ENCODE measurements at regions not wholly inside any gene's neighbourhood (a gene's known extent, or its start where the extent isn't known, plus 50 kb on each side); places are given as distances from the start of the nearest gene placed in this dataset.

DNA sequence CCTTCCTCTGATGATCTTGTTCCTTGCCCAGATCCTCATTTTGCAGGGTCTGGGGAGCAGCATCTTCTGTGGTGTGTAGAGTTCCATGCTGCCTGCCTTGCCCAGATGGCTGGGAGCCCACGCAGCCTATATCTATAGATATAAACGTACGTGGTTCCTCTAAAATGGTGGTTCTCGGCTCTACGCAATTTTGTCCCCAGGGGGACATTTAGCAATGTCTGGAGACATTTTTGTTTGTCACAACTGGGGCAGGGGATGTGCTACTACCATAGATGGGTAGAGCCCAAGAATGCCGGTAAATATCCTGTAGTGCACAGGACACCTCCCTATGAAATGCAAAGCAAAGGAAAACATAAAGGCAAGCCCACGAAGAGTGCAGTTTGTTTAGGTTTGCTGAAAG lies 98.4 kb upstream of the SPACA1 start:
- Histone ChIP-seq H3K9ac (replicated peaks; ENCODE audit: extremely low read depth, insufficient read depth, low read length) (no peak overlapping the region), H3K27me3 (ENCODE audit: control insufficient read depth in 2 of 2, insufficient read depth in 2 of 2, low read length in 2 of 2) (no peaks in the 10 kb centered on the region), H3K79me2 (ENCODE audit: control insufficient read depth, insufficient read depth, low read length) (no peaks in the 10 kb centered on the region), H4K20me1 (replicated peaks; ENCODE audit: control insufficient read depth, extremely low read depth, insufficient read depth, low read length) (no peaks in the 10 kb centered on the region), H3K9me1 (replicated peaks; ENCODE audit: control insufficient read depth, extremely low read depth, insufficient read depth, low read length) (no peaks in the 10 kb centered on the region), H3K27ac (ENCODE audit: insufficient read depth, low read depth, low read length) (no peak overlapping the region), H3K4me2 (ENCODE audit: insufficient read depth, low read length) (no peak overlapping the region), H3K9me3 (replicated peaks; ENCODE audit: control insufficient read depth, insufficient read depth, low read length) (no peaks in the 10 kb centered on the region), H3K4me3 (replicated peaks in 1 of 3; ENCODE audit: insufficient read depth in 1 of 3, low read depth in 1 of 3, low read length in 3 of 3) (no peak overlapping the region), H2AFZ (ENCODE audit: low read depth, low read length) (no peak overlapping the region), H3K36me3 (ENCODE audit: control insufficient read depth in 2 of 2, extremely low read depth in 1 of 2, insufficient read depth in 2 of 2, low read length in 2 of 2) (no peaks in the 10 kb centered on the region), H3K4me1 (ENCODE audit: control insufficient read depth, extremely low read depth, insufficient read depth, low read length) (no peaks in the 10 kb centered on the region)
- no peak for FAIRE-seq
- dilution Hi-C loops (cut with MboI; ENCODE audit: extremely low pct_ligation_motif_present, low sequenced_read_pairs) (loop anchor here (25.0 kb wide), 1 partner anchor 513 kb away; no protein-coding TSS in a partner anchor), intact Hi-C loops (cut with micrococcal nuclease) (no loop called here)
- POLR2A ChIA-PET, result no interaction called here
- DNase-seq (ENCODE audit: low read depth, low spot score), result no peak
- BruUV-seq (replicated peaks), result no TSS peak
- CTCF ChIA-PET, result no interaction called here
- TF ChIP-seq JUN (IDR thresholded peaks at IDR 0.05; ENCODE audit: borderline replicate concordance, insufficient read depth, insufficient read length, low read depth) (no peak), EZH2 (IDR thresholded peaks at IDR 0.05; ENCODE audit: borderline replicate concordance, low read depth, low read length, severe bottlenecking) (no peak), MYC (IDR thresholded peaks at IDR 0.05; ENCODE audit: low read depth, low read length) (no peak), POLR2A (IDR thresholded peaks at IDR 0.05; ENCODE audit: low read depth, low read length) (no peak), FOS (IDR thresholded peaks at IDR 0.05; ENCODE audit: borderline replicate concordance, insufficient read depth, low read length) (no peak), GATA2 (IDR thresholded peaks at IDR 0.05; ENCODE audit: insufficient read depth, insufficient read length, low read depth, low read length) (no peak)
- TF ChIP-seq, protein P1, sequence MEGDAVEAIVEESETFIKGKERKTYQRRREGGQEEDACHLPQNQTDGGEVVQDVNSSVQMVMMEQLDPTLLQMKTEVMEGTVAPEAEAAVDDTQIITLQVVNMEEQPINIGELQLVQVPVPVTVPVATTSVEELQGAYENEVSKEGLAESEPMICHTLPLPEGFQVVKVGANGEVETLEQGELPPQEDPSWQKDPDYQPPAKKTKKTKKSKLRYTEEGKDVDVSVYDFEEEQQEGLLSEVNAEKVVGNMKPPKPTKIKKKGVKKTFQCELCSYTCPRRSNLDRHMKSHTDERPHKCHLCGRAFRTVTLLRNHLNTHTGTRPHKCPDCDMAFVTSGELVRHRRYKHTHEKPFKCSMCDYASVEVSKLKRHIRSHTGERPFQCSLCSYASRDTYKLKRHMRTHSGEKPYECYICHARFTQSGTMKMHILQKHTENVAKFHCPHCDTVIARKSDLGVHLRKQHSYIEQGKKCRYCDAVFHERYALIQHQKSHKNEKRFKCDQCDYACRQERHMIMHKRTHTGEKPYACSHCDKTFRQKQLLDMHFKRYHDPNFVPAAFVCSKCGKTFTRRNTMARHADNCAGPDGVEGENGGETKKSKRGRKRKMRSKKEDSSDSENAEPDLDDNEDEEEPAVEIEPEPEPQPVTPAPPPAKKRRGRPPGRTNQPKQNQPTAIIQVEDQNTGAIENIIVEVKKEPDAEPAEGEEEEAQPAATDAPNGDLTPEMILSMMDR (IDR thresholded peaks at IDR 0.05; ENCODE audit: extremely low read depth in 1 of 2, insufficient read depth in 1 of 2, low read depth in 1 of 2, low read length in 2 of 2), result no peak

DNA sequence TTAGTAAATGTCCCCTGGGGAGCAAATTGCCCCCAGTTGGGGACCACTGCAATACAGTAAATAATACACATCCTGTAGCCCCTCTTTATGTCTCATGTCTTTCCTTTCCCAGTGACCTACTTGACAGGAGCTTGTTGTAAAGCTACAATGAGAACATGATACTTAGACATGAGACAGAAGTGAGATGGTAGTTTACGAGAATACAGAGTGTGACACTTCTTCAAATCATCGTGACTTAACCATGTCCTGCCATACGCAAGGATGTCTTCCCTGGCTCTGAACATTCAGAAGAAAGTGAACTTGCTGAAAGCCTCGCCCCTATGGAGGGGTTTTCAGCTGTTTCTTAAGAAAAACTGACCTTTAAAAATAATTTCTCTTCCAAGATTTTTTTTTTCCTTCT lies 101.0 kb upstream of the SPACA1 start:
- dilution Hi-C loops (cut with MboI; ENCODE audit: extremely low pct_ligation_motif_present, low sequenced_read_pairs) (loop anchor here (25.0 kb wide), 1 partner anchor 516 kb away; no protein-coding TSS in a partner anchor), intact Hi-C loops (cut with micrococcal nuclease) (no loop called here)
- no peak for DNase-seq (ENCODE audit: low read depth, low spot score)
- Histone ChIP-seq H3K4me1 (ENCODE audit: control insufficient read depth, extremely low read depth, insufficient read depth, low read length) (no peaks in the 10 kb centered on the region), H2AFZ (ENCODE audit: low read depth, low read length) (no peak overlapping the region), H3K9me1 (replicated peaks; ENCODE audit: control insufficient read depth, extremely low read depth, insufficient read depth, low read length) (no peaks in the 10 kb centered on the region), H3K9ac (replicated peaks; ENCODE audit: extremely low read depth, insufficient read depth, low read length) (no peak overlapping the region), H3K4me2 (ENCODE audit: insufficient read depth, low read length) (no peak overlapping the region), H3K9me3 (replicated peaks; ENCODE audit: control insufficient read depth, insufficient read depth, low read length) (no peaks in the 10 kb centered on the region), H3K27me3 (ENCODE audit: control insufficient read depth in 2 of 2, insufficient read depth in 2 of 2, low read length in 2 of 2) (no peaks in the 10 kb centered on the region), H3K79me2 (ENCODE audit: control insufficient read depth, insufficient read depth, low read length) (no peaks in the 10 kb centered on the region), H3K27ac (ENCODE audit: insufficient read depth, low read depth, low read length) (no peak overlapping the region), H4K20me1 (replicated peaks; ENCODE audit: control insufficient read depth, extremely low read depth, insufficient read depth, low read length) (no peaks in the 10 kb centered on the region), H3K36me3 (ENCODE audit: control insufficient read depth in 2 of 2, extremely low read depth in 1 of 2, insufficient read depth in 2 of 2, low read length in 2 of 2) (no peaks in the 10 kb centered on the region), H3K4me3 (replicated peaks in 1 of 3; ENCODE audit: insufficient read depth in 1 of 3, low read depth in 1 of 3, low read length in 3 of 3) (no peak overlapping the region)
- POLR2A ChIA-PET, result no interaction called here
- CTCF ChIA-PET, result no interaction called here
- FAIRE-seq, result no peak
- BruUV-seq (replicated peaks), result no TSS peak
- TF ChIP-seq, protein P1 (IDR thresholded peaks at IDR 0.05; ENCODE audit: extremely low read depth in 1 of 2, insufficient read depth in 1 of 2, low read depth in 1 of 2, low read length in 2 of 2), result no peak
- TF ChIP-seq MYC (IDR thresholded peaks at IDR 0.05; ENCODE audit: low read depth, low read length), result no peak
- no peak for TF ChIP-seq EZH2 (IDR thresholded peaks at IDR 0.05; ENCODE audit: borderline replicate concordance, low read depth, low read length, severe bottlenecking)
- TF ChIP-seq, protein P2, sequence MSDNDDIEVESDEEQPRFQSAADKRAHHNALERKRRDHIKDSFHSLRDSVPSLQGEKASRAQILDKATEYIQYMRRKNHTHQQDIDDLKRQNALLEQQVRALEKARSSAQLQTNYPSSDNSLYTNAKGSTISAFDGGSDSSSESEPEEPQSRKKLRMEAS (IDR thresholded peaks at IDR 0.05; ENCODE audit: insufficient read depth, insufficient read length), result no peak
- no peak for TF ChIP-seq GATA2 (IDR thresholded peaks at IDR 0.05; ENCODE audit: insufficient read depth, insufficient read length, low read depth, low read length)
- no peak for TF ChIP-seq POLR2A (IDR thresholded peaks at IDR 0.05; ENCODE audit: low read depth, low read length)
- no peak for TF ChIP-seq FOS (IDR thresholded peaks at IDR 0.05; ENCODE audit: borderline replicate concordance, insufficient read depth, low read length)
- TF ChIP-seq POLR2AphosphoS5 (IDR thresholded peaks at IDR 0.05; ENCODE audit: insufficient read depth, low read depth, low read length), result no peak
- no peak for TF ChIP-seq JUN (IDR thresholded peaks at IDR 0.05; ENCODE audit: borderline replicate concordance, insufficient read depth, insufficient read length, low read depth)
